Esophagus squamous epithelium (tissue), 4 donors: ENCODE measurements at regions not wholly inside any gene's neighbourhood (a gene's known extent, or its start where the extent isn't known, plus 50 kb on each side); places are given as distances from the start of the nearest gene placed in this dataset.

Source experiments
- CTCF ChIP-seq, 6 experiments: fragments of 450-650 bp in 4 of 6; fragments of 200-600 bp in 2 of 6; sonication (generic) in 2 of 6; IDR thresholded peaks; one replicate each; pipeline ENCODE4 v1.5.1; 2016 to 2019; ENCODE audit warnings: antibody characterized with exemption in 6 of 6, mild to moderate bottlenecking in 4 of 6, moderate library complexity in 4 of 6
- POLR2A ChIP-seq, 4 donors: fragments of 450-650 bp; IDR thresholded peaks; one replicate each; pipeline ENCODE4 v1.6.1; 2017; ENCODE audit warnings: antibody characterized with exemption in 4 of 4, mild to moderate bottlenecking in 4 of 4, moderate library complexity in 3 of 4

- no peak for TF ChIP-seq CTCF (IDR thresholded peaks at IDR 0.05)
- no peak for TF ChIP-seq POLR2A (IDR thresholded peaks at IDR 0.05)
These were observed 77.2 kb downstream of the C7orf25 start for GRCh38 chr7:42834676-42835075.
